HCT116 (cell line): ENCODE measurements at regions not wholly inside any gene's neighbourhood (a gene's known extent, or its start where the extent isn't known, plus 50 kb on each side); places are given as distances from the start of the nearest gene placed in this dataset.

ENCODE experiments used
- CEBPB ChIP-seq: IDR thresholded peaks from 2 replicates; pipeline ENCODE4 v1.6.1; 2012; ENCODE audit warnings: low read depth
- CTCF ChIP-seq, 3 experiments: fragments of 200-600 bp in 1 of 3; sonication (generic) in 1 of 3; IDR thresholded peaks in 2 of 3; conservative IDR thresholded peaks in 1 of 3; 2 replicates each; pipeline ENCODE4 v1.5.1; 2012 to 2017; ENCODE audit warnings: low read depth in 2 of 3, low read length in 2 of 3, antibody characterized with exemption in 1 of 3, borderline replicate concordance in 1 of 3, control low read depth in 1 of 3, mild to moderate bottlenecking in 1 of 3, mixed read lengths in 1 of 3, mixed run types in 1 of 3, moderate library complexity in 1 of 3; ENCODE audit not compliant: insufficient read depth in 1 of 3
- EZH2 ChIP-seq: fragments of 200-600 bp; sonication (generic); IDR thresholded peaks from 2 replicates; pipeline ENCODE4 v1.6.1; 2017; ENCODE audit warnings: antibody characterized with exemption, mixed run types
- JUND ChIP-seq: IDR thresholded peaks from 2 replicates; pipeline ENCODE4 v1.6.1; 2012
- MAX ChIP-seq: IDR thresholded peaks from 2 replicates; pipeline ENCODE4 v1.6.1; 2012
- POLR2AphosphoS5 ChIP-seq: IDR thresholded peaks from 2 replicates; pipeline ENCODE4 v1.6.1; 2011; ENCODE audit warnings: mild to moderate bottlenecking, low read depth, low read length, moderate library complexity

GRCh38 chr17:77697480-77698400, 260.8 kb upstream of the TNRC6C start:
- TF ChIP-seq POLR2AphosphoS5: no peak
- no peak for TF ChIP-seq EZH2
- TF ChIP-seq CTCF (IDR thresholded peaks at IDR 0.05 in 2 of 3, conservative IDR thresholded peaks at IDR 0.05 in 1 of 3; ENCODE audit: borderline replicate concordance in 1 of 3, insufficient read depth in 1 of 3, low read depth in 2 of 3, low read length in 2 of 3): no peak
- TF ChIP-seq JUND: no peak
- no peak for TF ChIP-seq CEBPB
- TF ChIP-seq MAX: no peak
